GM19455 (cell line): ENCODE measurements at regions not wholly inside any gene's neighbourhood (a gene's known extent, or its start where the extent isn't known, plus 50 kb on each side); places are given as distances from the start of the nearest gene placed in this dataset.

Experiments used
- ATAC-seq: cut with Tn5 transposase; IDR thresholded peaks from one replicate; pipeline ENCODE4 v1.9.1; 2021; ENCODE audit not compliant: unreplicated experiment

DNA sequence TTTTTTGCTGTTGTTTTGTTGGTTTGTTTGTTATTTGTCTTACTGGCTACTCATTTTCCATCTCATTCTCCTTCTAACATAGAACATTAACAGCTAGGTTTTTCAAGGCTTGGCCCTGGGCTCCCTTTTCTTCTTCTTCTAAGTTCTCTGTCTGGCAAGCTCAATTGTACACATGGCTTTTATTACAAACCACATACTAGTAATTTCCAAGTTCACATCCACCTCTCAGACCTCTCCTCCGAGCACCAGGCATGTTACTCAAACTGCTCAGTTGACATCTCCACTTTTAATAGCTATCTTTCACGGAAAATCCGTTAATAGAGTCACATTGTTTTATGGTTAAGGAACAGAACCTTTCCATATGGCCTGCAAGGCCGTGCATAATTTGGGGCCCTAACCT is 736.9 kb upstream of the ADAMTS5 start:
- no peak for ATAC-seq

DNA sequence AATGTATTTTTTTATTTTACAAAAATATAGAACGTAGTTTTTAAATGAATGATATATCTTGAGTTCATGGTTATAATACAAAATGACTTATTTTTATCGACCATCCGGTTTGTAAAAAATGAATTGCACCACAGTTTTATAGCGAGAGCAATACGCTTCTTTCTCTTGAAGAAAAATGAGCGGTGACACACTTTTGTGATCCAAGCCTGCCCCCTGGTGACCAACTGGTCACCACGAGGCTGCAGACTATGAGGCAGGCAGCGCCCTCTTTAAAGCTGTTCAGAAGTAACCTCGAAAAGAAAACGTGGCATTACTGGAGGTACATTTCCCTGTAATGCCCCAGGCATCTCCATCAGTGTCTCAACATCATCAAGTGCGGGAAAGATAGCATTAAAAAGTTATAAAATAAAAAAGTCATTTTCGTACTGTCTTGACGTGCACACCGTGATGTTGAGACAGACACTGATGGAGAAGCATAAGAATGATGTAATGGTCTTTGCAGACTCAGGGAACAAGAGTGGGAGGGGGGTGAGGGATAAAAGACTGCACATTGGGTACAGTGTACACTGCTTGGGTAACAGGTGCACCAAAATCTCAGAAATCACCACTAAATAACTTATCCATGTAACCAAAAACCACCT is 734.2 kb upstream of the ADAMTS5 start:
- no peak for ATAC-seq

DNA sequence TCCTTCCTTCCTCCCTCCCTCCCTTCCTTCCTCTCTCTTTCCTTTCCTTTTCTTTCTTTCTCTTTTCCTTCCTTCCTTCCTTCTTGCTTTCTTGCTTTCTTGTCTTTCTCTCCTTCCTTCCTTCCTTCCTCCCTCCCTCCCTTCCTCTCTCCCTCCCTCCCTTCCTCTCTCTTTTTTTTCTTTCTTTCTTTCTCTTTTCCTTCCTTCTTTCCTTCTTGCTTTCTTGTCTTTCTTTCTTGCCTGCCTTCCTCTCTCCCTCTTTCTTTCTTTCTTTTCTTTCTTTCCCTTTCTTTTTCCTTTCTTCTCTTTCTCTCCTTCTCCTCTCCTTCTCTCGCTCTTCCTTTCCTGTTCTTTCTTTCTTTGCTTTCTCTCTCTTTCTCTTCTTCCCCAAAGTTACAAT is 728.4 kb upstream of the ADAMTS5 start:
- no peak for ATAC-seq

DNA sequence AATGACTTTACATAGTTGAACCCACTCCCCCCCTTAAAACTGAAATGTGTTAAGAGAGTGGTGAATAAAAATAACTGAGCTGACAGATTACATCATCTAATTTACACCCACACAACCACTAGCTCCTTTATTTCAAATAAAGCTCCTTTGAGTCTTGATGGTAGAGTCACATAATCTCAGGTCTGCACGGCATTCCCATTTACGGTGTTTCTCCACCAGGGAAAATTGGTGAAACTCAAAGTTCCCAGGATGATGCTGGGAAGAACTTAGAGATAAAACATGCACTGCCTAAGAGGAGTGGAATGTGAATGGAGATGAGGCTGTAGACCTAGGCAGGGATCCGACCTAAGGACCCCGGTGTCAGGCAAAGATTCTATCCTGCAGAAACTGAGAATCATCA is 727.8 kb upstream of the ADAMTS5 start:
- ATAC-seq, result no peak

DNA sequence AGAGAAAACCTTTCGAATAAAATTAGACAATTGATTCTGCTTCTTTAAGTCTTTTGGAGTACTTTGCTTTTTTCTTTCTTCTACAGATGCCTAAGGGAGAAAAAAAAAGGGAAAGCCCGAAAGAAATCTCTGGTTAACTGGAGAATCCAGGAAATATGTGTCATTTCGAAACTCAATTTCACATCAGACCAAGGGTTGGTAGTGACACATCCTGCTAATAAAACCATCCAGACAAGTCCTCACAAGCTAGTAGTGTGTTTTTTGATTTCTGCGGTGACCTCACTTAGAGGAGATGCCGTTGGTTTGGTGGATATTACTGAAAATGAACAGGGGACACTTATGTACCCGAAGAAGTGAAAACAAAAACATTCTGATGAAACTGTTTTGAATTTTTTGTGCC is 726.5 kb upstream of the ADAMTS5 start:
- no peak for ATAC-seq

DNA sequence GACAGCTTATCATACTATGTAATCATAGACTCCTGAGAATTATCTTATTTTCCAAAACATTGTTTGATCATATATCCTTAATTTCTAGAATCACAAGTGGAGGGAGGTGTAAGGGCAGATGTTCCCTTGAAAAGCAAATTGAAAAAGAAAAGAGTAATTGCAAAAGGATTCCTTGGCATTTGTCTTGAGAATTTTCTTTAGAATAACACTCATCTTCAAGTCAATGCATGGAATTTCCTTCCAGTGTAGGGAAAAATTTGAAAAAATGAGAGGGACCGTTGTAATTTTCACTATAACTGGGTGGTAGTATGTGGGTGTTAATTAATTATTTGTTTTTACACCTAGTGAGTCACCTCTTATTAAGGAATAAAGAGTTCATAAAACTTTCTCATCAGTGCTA is 724.6 kb upstream of the ADAMTS5 start:
- ATAC-seq, result no peak

DNA sequence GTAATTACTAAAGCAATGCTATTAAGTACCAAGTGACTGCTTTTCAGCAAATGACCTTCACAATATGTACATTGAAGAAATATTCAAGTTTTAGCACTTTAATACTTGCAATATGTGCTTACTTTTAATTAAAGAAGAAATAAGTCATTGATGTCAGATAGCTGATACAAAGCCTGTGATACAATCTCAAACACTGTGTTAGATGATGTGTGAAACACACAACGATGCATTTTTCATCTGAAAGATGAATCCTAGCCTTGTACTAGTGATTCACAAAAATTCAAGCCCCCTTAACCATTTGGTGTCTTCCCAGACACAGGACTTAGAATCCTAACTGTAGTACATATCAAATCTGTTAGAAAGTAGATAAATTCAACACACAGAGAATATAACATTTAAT is 724.1 kb upstream of the ADAMTS5 start:
- no peak for ATAC-seq

DNA sequence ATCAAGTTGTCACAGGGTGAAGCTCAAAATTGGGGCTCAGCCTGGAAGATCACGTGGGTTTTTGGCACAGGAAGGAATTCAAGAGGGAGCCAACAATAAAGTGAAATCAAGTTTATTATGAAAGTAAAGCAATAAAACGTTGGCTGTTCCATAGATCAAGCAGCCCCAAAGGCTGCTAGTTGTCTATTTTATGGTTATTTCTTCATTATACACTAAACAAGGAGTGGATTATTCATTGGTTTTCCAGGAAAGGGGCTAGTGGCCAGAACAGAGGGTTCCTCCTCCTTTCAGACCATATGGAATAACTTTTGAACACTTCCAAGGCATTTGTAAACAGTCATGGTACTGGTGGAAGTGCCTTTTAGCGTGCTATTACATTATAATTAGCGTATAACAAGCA is 723.5 kb upstream of the ADAMTS5 start:
- ATAC-seq, result no peak

DNA sequence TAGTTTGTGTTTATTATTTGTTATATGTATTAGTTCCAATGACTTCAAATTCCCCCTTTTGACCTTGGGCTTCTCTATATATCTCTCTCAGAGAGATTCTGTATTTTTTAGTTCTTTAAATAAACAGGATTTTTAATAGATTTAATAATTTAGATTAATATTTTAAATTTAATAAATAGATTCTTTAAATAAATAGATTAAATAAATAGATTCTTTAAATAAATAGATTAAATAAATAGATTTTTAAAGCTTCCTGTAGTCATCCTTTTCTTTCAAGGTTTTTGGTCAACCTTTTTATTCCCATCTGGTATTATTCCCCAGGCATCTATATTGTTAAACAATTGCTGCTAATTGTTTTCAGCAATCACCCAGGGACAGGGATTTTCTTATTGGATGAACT is 721.9 kb upstream of the ADAMTS5 start:
- ATAC-seq, result no peak

DNA sequence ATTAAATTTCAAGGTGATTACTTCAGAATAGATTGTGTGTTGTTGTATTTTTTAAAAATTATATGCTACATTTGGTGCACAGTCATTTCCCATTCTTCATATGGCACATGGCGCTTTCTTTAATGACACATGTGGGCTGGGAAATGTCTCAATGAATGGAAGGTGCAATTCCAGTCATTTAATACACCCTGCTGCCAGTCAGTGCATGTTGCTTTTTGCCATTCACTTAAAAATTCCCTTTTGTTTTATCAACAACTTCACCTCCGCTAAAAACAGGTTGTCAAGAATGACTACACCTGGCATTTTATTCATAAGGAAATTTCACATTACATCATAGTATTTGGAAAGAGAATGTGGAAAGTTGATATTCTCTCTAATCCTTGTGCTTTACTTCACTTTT is 716.4 kb upstream of the ADAMTS5 start:
- no peak for ATAC-seq

DNA sequence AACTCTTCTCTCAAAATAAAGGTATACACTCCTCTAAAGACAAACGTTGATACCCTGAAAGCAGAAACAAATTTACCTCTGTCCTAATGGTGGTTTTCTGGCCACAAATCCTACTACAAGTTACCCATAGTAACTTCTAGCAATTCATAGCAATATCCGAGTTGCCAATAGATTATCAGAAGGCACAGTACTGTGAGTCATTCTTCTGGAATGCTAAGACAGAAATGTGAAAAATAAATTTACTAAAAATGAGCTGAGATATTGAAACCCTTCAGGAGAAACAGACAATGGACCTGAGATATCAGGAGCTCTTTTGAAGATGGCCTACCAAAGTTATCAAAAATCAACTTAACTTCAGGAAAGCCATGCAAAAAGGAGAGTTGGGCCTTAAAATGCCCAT is 715.0 kb upstream of the ADAMTS5 start:
- no peak for ATAC-seq

DNA sequence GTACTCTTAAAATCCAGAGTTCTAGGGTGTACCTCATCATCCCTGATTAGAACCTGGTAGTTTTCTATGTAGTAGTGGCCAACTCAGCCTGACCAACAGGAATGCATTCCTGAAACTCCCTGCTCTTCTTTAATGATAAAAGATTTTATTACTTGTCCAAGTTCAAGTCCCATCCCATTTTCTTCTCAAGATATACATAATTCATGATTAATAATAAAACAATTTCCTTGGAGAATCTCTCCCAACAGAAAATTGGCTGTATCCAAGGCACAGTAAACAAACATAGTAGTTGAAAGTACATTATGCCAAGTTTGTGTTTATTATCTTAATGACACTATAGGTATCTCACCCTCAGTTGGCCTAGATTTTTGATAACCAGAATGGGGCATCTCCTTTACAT is 714.1 kb upstream of the ADAMTS5 start:
- ATAC-seq, result no peak

DNA sequence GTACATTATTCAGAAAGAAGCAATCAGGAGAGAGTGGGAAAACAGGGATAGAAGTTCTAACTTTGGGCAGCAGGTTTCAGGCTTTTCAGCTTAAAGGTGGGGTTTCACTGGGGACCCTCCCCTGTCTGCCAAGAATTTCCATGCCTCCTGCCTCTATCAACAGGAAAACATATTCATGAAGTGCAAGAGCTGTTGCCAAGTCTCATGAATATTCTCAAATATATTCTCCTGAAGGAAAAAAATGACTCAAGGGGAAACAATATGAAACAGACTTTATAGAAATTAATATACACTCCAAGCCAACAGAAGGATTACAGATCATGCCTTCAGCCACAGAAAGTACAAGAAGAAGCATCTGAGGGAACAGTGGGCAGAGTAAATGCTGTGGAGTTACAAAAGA is 713.3 kb upstream of the ADAMTS5 start:
- ATAC-seq, result no peak

DNA sequence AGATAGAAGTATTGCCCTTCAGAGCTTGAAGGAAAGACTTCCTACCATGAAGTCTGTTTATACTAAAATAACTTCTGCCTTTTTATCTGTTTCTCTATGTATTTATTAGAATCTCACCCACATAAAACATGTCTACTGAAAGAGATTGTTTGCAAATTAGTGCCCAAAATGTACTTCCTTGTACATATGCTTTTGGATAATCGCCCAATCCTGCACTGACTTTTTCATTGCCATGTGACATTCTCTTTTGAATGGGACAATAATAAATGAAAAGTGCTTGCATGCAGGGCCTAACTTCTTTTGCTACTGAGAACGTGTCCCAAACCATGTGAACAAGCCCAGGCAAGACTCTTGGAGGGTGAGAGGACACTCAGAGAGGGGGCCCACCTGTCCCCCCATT is 711.6 kb upstream of the ADAMTS5 start:
- no peak for ATAC-seq

DNA sequence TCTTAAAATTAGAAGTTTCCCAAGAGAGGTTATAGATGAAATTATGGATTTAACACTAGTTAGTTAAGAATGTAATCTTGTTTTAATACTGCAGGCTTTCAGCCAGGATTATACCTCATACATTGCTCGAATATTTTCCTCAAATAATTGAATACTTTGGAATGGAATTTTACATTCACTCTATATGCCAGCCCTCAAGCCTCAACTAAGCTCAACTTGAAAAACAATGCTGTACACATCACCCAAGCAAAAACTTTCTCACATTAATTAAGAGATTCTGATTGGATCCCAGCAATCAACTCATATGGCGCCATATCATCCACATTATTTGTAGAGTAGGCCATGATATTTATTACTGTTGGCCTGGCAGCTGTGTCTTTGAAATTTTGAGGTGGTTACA is 710.7 kb upstream of the ADAMTS5 start:
- ATAC-seq, result no peak

DNA sequence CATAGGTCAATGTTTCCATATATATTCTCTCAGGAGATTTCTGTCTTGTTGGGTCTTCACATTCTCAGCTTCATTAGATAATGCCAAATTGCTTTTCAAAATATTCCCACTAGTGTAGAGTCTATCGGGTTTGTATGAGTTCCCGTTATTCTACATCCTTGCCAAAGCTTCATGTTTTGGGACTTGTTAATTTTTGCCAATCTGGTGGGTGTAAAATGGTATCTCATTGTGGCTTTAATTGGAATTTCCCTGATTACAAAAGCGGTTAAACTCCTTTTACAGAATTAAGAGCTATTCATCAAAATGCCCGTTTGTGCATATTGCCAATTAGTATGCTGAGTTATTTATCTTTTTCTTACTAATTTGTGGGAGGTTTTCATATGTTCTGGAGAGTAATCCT is 708.4 kb upstream of the ADAMTS5 start:
- no peak for ATAC-seq

DNA sequence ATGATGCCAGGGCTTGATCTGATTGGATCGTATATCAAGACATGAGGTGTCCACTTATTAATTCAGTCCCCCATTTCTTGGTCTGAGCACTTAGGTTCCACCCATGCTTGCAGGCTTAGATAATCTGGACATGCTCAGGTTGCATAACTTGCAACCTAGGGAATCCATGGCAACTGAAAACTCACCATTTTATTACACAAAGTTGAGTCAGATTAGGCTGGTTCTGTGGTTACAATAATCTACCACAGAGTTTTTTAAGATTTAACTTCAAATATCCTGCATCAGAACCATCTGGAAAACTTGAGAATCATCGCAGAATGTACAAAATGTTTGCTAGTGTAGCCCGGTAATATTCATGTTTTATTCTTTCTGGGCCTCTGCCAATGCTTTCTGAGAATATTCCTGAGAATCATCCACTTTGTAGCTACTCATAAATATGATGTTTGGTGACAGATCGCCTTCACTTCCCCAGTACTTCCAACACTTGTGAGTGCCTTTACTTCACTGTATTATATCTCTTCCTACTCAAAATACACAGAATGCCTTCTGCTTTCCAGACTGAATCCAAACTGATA is 707.2 kb upstream of the ADAMTS5 start:
- ATAC-seq, result no peak

DNA sequence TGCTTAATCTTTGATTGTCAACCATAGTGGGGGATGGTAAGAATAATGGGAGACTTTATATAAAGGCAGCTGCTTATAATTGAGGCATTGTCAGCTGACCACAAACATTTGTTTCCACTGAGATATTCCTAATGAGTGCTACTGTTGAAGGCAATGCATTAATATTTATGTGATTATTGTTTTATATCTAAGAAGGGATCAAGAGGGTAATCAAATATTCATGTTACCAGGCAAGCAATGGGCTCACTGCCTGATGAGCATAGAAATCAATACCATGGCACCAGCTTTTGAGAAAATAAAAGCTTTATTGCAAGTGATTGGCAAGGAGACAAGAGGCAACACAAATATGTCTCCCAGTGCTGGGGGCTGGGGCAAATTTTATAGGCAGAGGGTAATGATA is 706.7 kb upstream of the ADAMTS5 start:
- no peak for ATAC-seq

DNA sequence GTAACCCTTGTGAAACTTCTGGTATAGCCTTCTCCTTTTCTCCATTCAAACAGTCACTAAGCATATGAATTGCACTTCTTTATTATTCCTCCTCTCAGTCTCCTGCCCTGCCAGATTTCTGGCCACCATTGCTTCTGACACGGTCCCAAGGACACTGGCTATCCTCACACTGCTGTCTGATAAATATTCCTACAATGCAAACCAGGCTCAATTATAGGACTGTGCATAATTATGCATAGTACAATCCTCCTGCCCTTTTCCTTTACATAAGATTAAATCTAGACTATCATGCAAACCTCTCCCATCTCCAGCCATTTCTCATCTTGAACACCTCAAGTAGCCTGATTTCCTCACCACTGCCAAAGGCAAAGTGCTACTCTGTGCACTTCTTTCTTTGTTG is 704.3 kb upstream of the ADAMTS5 start:
- no peak for ATAC-seq

DNA sequence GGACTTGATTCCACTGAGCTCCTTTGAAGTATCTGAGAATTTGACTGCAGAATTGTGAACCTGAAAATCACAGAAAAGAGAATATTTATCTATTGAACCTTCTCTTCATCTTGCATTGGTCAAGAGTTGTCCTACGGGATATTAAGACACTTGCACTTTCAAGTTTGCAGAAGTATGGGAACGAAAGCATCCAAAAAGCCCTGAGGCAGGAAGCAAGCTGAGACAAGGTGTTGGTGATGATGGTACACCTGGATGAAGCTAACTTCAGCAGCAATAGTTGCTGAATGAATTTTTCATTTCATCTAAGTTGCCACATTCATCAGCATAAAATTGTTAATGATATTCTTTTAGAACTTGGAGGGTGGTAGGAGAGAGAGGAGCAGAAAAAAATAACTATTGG is 686.6 kb upstream of the ADAMTS5 start:
- ATAC-seq, result no peak

DNA sequence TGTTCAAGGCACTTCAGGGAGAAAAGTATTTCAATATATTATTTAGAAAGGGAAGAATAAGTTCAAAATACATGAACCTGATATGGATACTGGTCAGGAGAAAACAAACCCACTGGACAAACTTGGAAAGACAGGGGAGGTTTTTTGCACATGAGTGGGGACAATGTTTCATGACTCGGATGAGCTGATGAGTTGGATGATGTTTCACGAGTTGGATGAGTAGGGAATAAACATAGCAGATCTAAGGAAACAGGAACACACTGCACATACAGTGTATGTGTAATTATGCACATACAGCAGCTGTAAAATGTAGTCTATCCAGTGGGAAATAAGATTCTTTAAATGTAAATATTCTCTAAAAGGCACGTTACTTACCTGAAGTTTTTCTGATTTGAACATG is 682.9 kb upstream of the ADAMTS5 start:
- no peak for ATAC-seq

DNA sequence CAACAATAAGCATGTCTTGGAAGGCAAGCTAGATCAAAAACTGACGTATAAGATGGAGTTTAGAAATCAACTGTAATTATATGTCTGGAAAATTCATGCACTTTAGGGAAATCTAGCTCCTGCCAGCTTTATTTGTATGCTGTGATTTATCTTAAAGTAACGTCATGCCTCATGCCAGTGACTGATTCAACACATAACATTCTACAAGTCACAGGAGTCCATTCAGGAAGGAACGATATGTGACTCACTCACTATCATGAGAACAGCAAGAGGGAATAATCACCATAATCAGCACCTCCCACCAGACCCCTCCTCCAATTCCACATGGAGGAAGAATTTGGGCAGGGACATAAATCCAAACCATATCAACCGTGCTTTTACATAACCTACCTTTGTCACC is 682.4 kb upstream of the ADAMTS5 start:
- no peak for ATAC-seq

DNA sequence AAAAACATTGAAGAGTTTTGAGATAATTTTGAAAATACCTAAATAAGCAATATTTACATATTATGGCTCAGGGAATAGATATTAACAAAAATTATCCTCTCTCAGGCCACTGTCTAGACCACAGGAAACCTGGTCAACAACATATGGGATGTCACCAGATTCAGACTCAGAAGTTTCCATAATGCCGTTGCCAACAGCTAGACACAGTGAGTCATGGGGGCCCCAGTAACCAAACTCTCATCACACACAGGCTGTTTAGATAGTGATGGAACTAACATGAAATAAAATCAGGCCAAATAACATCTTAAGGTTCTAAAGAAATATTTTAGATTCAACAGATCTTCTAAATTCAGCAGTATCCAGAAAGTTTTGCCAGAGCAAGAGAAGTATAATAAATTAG is 681.7 kb upstream of the ADAMTS5 start:
- no peak for ATAC-seq
